HuH-7.5 (cell line): ENCODE measurements at regions not wholly inside any gene's neighbourhood (a gene's known extent, or its start where the extent isn't known, plus 50 kb on each side); places are given as distances from the start of the nearest gene placed in this dataset.
"Not testable (repeated sequence)": the region's sequence is repeated elsewhere in the genome, so short reads cannot be mapped to it uniquely, and the experiment has no call there.

Source experiments
- DNase-seq: peaks from one replicate; pipeline ENCODE4 v3.0.0; 2011; ENCODE audit warnings: low spot score

GRCh38 chr4:111031001-111031579 is 408.2 kb upstream of the PITX2 start:
- DNase-seq: no peak

- no peak for DNase-seq
These were observed 408.7 kb upstream of the PITX2 start for GRCh38 chr4:111031596-111031995.

DNA sequence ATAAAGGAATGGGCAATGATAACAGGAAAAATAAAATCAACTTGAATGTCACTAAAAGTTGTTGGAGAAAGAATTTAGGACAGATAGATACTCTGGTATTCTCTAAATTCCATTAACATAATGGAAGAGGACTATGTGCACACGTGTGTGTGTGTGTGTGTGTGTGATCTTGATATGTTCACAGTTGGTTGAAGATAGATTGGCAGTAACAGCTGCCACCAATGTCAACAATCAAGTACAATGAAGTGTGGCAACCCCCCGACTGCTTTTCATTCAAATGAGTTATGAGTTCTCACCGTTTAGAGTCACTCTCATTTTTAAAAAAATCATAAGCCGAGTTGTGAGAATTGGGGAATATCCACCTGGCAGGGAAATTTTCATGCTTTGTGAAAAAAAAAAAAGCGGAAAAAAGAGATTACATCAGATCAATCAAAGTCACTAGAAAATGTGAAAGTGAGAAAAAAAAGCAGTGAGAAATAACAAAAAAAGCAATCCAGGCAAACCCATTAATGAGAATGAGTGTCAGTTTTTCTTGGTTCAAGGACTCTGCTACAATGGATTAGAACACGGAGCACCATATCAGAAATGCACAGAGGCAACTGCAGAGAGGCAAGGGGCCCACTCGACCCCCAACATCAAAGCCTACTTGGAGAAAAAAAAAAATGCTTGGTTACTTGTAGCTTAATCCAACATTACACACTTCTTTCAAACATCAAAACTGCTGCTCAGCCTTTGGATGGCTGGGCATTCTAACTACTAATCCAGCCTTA is 414.9 kb upstream of the PITX2 start:
- no peak for DNase-seq

- no peak for DNase-seq
These were observed 418.0 kb upstream of the PITX2 start for GRCh38 chr4:111040904-111041303.

DNA sequence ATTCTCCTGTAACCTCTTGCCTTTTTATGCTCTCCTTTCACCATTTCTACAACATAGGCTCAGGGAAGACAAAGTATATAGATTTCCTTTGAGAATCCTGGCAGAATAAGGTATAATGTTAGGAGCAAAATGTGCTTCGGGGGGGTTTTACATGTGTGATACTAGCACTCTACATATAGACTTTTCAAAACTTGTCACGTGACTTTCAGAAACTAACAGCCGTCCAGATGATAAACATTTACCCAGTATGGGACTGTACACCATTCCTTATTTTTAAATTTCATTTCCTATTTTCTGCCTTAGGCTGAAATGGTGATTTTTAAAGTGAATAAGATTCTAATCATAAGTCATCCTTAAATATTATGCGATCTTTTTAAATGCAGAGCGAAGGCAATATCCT is 420.4 kb upstream of the PITX2 start:
- no peak for DNase-seq

- DNase-seq: no peak
These were observed 423.1 kb upstream of the PITX2 start for GRCh38 chr4:111045992-111046391.

- no peak for DNase-seq
These were observed 423.9 kb upstream of the PITX2 start for GRCh38 chr4:111046811-111047210.

GRCh38 chr4:111048316-111048715 is 425.4 kb upstream of the PITX2 start:
- no peak for DNase-seq

- no peak for DNase-seq
These were observed 441.6 kb upstream of the PITX2 start for GRCh38 chr4:111064342-111064993.

- no peak for DNase-seq
These were observed 443.1 kb upstream of the PITX2 start for GRCh38 chr4:111066001-111066400.

GRCh38 chr4:111066447-111066846 is 443.6 kb upstream of the PITX2 start:
- no peak for DNase-seq

DNA sequence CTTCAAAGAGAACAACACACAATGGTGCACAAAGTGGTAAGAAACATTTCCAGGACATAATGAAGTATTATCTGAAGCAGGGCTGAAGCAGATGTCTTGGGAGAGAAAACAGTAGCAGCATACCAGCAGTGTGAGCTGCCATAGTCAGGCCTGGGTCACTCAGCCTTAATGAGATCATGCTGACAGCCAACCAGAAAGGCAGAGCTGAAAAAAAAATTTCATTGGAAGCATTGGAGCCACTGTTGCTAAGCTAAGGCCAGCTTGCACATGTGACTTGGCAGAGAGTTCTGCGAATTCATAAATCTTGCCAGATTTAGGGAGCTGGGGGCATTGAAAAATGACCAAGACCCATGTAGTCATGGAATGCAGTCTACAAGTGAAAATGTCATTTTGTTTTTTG is 444.0 kb upstream of the PITX2 start:
- no peak for DNase-seq

- DNase-seq: no peak
These were observed 446.0 kb upstream of the PITX2 start for GRCh38 chr4:111068883-111069282.

DNA sequence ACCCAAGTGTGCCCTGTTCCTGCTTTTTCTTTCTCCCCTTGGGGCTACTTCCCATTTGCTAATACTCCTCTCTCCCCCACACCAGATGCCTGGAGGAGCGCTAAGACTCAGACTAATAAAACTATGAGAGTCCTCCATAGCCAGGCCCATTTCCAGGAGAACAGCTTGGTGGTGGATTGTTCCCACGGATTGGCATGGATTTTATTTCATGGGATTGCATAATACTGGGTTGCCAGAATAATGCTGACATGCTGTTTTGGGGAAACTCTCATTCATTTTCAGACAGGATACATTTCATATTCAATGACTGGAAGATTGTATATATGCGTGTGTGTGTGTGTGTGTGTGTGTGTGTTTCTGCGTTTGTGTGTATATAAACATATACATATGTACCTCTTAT is 447.5 kb upstream of the PITX2 start:
- DNase-seq: no peak

DNA sequence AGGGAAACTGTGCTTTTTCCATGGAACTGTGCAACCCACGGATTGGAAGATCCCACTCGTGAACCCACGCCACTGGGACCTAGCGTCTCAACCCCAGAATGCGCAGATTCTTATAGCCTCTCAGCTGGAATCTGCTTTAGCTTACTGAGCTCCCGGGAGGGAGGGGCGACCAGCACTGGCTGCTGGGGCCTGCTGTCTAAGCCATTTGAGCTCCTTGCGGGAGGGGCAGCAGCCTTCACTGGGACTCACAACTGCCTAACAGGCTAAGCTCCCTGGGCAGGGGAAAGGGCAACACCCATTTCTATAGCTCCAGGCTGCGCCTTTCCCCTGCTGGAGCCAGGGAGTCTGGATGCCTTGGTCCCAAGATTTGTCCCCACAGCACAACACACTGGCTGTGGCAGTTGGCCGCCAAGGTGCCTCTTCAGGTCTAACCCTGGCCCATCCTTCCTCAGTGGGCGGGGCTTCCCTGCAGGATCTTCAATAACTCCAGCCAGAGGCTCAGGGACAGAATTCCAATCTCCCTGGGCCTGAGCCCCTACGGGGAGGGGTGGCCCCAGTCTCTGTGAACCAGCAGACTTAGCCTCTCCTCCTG is 451.7 kb upstream of the PITX2 start:
- DNase-seq: no peak

GRCh38 chr4:111076299-111076698 is 453.4 kb upstream of the PITX2 start:
- not testable (repeated sequence) for DNase-seq

DNA sequence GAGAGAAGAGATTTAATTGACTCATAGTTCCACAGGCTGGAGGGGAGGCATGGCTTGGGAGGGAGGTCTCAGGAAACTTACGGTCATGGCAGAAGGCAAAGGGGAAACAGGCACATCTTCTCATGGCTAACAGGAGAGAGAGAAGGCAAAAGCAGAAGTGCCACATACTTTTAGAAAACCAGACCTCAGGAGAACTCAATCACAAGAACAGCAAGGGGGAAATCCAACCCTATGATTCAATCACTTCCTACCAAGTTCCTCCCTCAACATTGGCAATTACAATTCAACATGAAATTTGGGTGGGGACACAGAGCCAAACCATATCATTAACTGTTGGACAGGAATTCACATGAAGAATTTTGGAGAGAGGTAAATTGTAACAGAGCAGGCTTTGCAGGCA is 485.3 kb upstream of the PITX2 start:
- DNase-seq: no peak

- no peak for DNase-seq
These were observed 490.7 kb upstream of the PITX2 start for GRCh38 chr4:111113591-111113990.

GRCh38 chr4:111115881-111116280 is 493.0 kb upstream of the PITX2 start:
- DNase-seq: no peak

DNA sequence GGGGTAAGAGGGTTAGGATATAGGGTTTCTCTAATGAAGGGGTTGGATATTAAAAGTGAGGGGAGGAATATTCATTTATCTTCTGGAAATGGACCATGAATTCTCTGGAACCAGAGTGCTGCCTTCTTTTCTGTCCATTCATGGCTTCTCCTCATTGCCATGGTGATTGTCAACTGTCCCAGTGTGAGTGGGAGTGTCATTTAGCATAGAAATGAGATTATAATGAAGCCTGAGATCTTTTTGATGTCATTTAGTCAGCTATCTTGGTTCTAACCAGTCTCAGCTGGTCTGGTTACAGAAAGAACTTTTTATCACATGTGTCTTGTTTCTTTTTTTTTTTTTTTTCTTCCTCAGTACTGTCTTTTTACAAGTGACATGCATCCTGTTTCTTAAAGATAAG is 497.3 kb upstream of the PITX2 start:
- no peak for DNase-seq

- no peak for DNase-seq
These were observed 503.5 kb upstream of the PITX2 start for GRCh38 chr4:111126340-111126739.

DNA sequence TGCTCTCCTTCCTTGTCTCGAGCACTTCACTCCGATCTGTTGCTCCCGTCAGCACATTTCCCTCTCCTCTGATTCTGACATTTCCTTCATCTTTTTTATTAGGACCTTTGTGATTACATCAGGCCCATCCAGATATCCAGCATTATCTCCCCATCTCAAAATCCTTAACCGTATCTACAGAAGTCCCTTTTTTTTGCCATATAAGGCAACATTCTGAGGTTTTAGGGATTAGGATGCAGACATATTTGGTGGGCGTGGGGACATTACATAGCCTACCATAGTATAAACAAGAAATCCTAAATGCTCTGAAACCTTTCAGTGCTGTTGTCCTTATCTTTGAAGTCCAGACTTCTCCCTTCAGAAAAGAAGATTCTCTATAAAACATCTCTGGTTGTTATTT is 505.0 kb upstream of the PITX2 start:
- DNase-seq: no peak

- DNase-seq: no peak
These were observed 505.4 kb upstream of the PITX2 start for GRCh38 chr4:111128327-111128726.
